ENCODE measurements at regions not wholly inside any gene's neighbourhood (a gene's known extent, or its start where the extent isn't known, plus 50 kb on each side); places are given as distances from the start of the nearest gene placed in this dataset.

DNA sequence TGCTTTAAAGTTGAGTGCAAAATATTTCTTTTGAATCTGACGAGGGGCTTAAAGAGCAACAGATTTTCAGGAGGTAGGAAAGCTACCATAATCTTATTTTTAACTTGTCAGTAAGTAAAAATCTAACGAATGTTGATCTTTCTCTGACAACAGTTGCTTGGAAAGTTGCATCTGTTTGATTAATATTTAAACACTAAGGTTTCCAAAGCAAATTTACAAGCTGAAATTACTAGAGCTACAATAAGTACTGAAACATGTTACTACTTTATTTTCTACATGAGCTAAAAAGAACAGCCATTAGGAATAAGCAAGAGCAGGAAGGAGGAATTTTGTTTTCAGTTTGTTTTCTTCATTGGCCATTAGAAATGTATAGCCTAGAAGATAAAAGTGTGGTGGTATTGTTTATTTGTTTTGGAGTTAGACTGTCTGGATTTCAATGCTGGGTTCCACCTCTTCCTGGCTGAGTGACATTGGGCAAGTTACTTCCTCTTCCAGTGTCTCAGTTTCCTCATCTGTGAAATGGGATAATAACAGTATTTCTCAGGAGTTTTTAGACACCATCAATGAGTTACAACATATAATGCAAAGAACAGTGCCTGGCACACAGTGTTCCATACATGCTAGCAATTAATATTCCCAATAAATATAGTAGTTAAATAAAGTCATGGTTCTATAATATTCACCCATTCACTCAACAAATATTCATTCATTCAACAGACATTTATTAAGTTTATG, 87.9 kb upstream of the FLRT2 start:
- Histone ChIP-seq H3K4me3 (replicated peaks; ENCODE audit: insufficient read depth, low read length) (no peak overlapping the region), H3K27ac (replicated peaks) (no peak overlapping the region), H3K27me3 (ENCODE audit: insufficient read depth, poor library complexity, severe bottlenecking) (no peaks in the 10 kb centered on the region)
- TF ChIP-seq, protein P1, sequence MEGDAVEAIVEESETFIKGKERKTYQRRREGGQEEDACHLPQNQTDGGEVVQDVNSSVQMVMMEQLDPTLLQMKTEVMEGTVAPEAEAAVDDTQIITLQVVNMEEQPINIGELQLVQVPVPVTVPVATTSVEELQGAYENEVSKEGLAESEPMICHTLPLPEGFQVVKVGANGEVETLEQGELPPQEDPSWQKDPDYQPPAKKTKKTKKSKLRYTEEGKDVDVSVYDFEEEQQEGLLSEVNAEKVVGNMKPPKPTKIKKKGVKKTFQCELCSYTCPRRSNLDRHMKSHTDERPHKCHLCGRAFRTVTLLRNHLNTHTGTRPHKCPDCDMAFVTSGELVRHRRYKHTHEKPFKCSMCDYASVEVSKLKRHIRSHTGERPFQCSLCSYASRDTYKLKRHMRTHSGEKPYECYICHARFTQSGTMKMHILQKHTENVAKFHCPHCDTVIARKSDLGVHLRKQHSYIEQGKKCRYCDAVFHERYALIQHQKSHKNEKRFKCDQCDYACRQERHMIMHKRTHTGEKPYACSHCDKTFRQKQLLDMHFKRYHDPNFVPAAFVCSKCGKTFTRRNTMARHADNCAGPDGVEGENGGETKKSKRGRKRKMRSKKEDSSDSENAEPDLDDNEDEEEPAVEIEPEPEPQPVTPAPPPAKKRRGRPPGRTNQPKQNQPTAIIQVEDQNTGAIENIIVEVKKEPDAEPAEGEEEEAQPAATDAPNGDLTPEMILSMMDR (IDR thresholded peaks at IDR 0.05; ENCODE audit: insufficient read depth, low read length): no peak
- no peak for TF ChIP-seq POLR2AphosphoS5 (IDR thresholded peaks at IDR 0.05; ENCODE audit: low read depth)
- no peak for TF ChIP-seq GABPA (IDR thresholded peaks at IDR 0.05; ENCODE audit: low read depth)
- TF ChIP-seq REST (IDR thresholded peaks at IDR 0.05; ENCODE audit: insufficient replicate concordance, low read depth): no peak
- no peak for DNase-seq (ENCODE audit: low read depth in 1 of 2, low spot score in 1 of 2)

DNA sequence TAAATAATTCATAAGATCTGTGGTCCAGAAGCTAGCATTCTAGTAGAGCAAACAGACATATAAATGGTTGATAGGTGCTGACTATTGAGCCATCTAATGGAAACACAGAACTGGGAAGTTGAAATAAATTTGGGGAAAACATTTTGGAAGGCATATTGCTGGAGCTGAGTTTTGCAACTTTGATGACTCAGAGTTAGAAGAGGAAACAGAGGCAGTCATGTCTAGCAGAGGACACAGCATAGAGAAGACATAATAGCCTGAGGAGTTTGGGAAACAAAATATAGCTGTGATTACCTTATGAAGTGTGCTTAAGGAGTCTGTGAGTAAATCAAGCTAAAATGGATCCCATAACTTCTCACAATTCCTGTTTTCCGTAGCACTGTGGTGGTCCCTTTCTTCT, 86.9 kb upstream of the FLRT2 start:
- no peak for DNase-seq (ENCODE audit: low read depth in 1 of 2, low spot score in 1 of 2)
- TF ChIP-seq, protein P1 (IDR thresholded peaks at IDR 0.05; ENCODE audit: insufficient read depth, low read length): no peak
- TF ChIP-seq GABPA (IDR thresholded peaks at IDR 0.05; ENCODE audit: low read depth): no peak
- no peak for TF ChIP-seq POLR2AphosphoS5 (IDR thresholded peaks at IDR 0.05; ENCODE audit: low read depth)
- no peak for TF ChIP-seq REST (IDR thresholded peaks at IDR 0.05; ENCODE audit: insufficient replicate concordance, low read depth)
- no peak for TF ChIP-seq SPI1 (IDR thresholded peaks at IDR 0.05; ENCODE audit: borderline replicate concordance, low read depth)
- Histone ChIP-seq H3K4me3 (replicated peaks; ENCODE audit: insufficient read depth, low read length) (no peak overlapping the region), H3K27ac (replicated peaks) (no peak overlapping the region), H3K27me3 (ENCODE audit: insufficient read depth, poor library complexity, severe bottlenecking) (no peaks in the 10 kb centered on the region)

GRCh38 chr14:85444635-85445034, 85.3 kb upstream of the FLRT2 start:
- DNase-seq (ENCODE audit: low read depth in 1 of 2, low spot score in 1 of 2): peak; percentile 28 to 80
- peak; percentile 72 for TF ChIP-seq SPI1 (IDR thresholded peaks at IDR 0.05; ENCODE audit: borderline replicate concordance, low read depth)
- TF ChIP-seq, protein P1 (IDR thresholded peaks at IDR 0.05; ENCODE audit: insufficient read depth, low read length): no peak
- no peak overlapping the region for H3K4me3 ChIP-seq (replicated peaks; ENCODE audit: insufficient read depth, low read length)
- H3K27me3 ChIP-seq (ENCODE audit: insufficient read depth, poor library complexity, severe bottlenecking): no peaks in the 10 kb centered on the region
- H3K27ac ChIP-seq (replicated peaks): no peak overlapping the region
